ENCODE measurements at regions not wholly inside any gene's neighbourhood (a gene's known extent, or its start where the extent isn't known, plus 50 kb on each side); places are given as distances from the start of the nearest gene placed in this dataset.
"Not testable (repeated sequence)": the region's sequence is repeated elsewhere in the genome, so short reads cannot be mapped to it uniquely, and the experiment has no call there.

GRCh38 chr6:117783279-117783678 is 108.0 kb downstream of the NUS1 start:
- H4K8ac ChIP-seq (ENCODE audit: low read depth, low read length) = no peak overlapping the region
- DNase-seq = no peak
- H3K4me3 ChIP-seq (ENCODE audit: low read depth, low read length) = no peak overlapping the region
- H3K9me3 ChIP-seq (ENCODE audit: insufficient read depth, low read depth, low read length) = no peaks in the 10 kb centered on the region
- H2BK5ac ChIP-seq (ENCODE audit: low read depth, low read length, poor library complexity) = no peak overlapping the region
- no peak overlapping the region for H3K18ac ChIP-seq (ENCODE audit: low read length)
- no peak overlapping the region for H2AFZ ChIP-seq (ENCODE audit: insufficient read depth, low read length, poor library complexity)
- H2AK5ac ChIP-seq (ENCODE audit: low read length) = no peak overlapping the region
- H3K79me1 ChIP-seq (ENCODE audit: low read length) = no peaks in the 10 kb centered on the region
- no peak overlapping the region for H3K27ac ChIP-seq (ENCODE audit: low read depth, low read length)
- H3K36me3 ChIP-seq (ENCODE audit: control insufficient read depth in 1 of 2, insufficient read depth in 2 of 2, low read length in 2 of 2) = no peaks in the 10 kb centered on the region
- no peak overlapping the region for H3K14ac ChIP-seq (ENCODE audit: low read length)
- WGBS (ENCODE audit: extremely low coverage, insufficient coverage, insufficient read length) = no CpG with 5 or more reads among the region's 5 CpGs
- H3K79me2 ChIP-seq (ENCODE audit: control insufficient read depth, insufficient read depth, low read length, poor library complexity) = no peaks in the 10 kb centered on the region
- no peaks in the 10 kb centered on the region for H3K4me1 ChIP-seq (ENCODE audit: control insufficient read depth in 1 of 2, insufficient read depth in 2 of 2, low read length in 2 of 2)
- H2BK12ac ChIP-seq (ENCODE audit: low read length) = no peak overlapping the region
- H3K27me3 ChIP-seq (ENCODE audit: insufficient read depth, low read length) = no peaks in the 10 kb centered on the region
- H3K4me2 ChIP-seq (ENCODE audit: low read length) = no peak overlapping the region
- H4K12ac ChIP-seq (ENCODE audit: low read depth, low read length) = no peak overlapping the region
- H3K4ac ChIP-seq (ENCODE audit: low read depth, low read length) = no peak overlapping the region
- no peak overlapping the region for H4K91ac ChIP-seq (ENCODE audit: low read depth, low read length)
- H2BK120ac ChIP-seq (ENCODE audit: insufficient read depth, low read length, poor library complexity) = no peak overlapping the region
- no peak overlapping the region for H3K23ac ChIP-seq (ENCODE audit: low read length)
- no peak overlapping the region for H3K9ac ChIP-seq (ENCODE audit: low read length)

GRCh38 chr6:117791012-117791411 is 115.7 kb downstream of the NUS1 start:
- Histone ChIP-seq H3K14ac (ENCODE audit: low read length) (no peak overlapping the region), H2BK120ac (ENCODE audit: insufficient read depth, low read length, poor library complexity) (no peak overlapping the region), H4K91ac (ENCODE audit: low read depth, low read length) (no peak overlapping the region), H3K4me3 (ENCODE audit: low read depth, low read length) (no peak overlapping the region), H2AFZ (ENCODE audit: insufficient read depth, low read length, poor library complexity) (no peak overlapping the region), H3K4me2 (ENCODE audit: low read length) (no peak overlapping the region), H3K4ac (ENCODE audit: low read depth, low read length) (no peak overlapping the region), H3K27me3 (ENCODE audit: insufficient read depth, low read length) (no peaks in the 10 kb centered on the region), H3K79me2 (ENCODE audit: control insufficient read depth, insufficient read depth, low read length, poor library complexity) (no peaks in the 10 kb centered on the region), H3K9me3 (ENCODE audit: insufficient read depth, low read depth, low read length) (no peaks in the 10 kb centered on the region), H3K36me3 (ENCODE audit: control insufficient read depth in 1 of 2, insufficient read depth in 2 of 2, low read length in 2 of 2) (no peaks in the 10 kb centered on the region), H2AK5ac (ENCODE audit: low read length) (no peak overlapping the region), H3K9ac (ENCODE audit: low read length) (no peak overlapping the region), H2BK5ac (ENCODE audit: low read depth, low read length, poor library complexity) (no peak overlapping the region), H3K4me1 (ENCODE audit: control insufficient read depth in 1 of 2, insufficient read depth in 2 of 2, low read length in 2 of 2) (no peaks in the 10 kb centered on the region), H4K12ac (ENCODE audit: low read depth, low read length) (no peak overlapping the region), H3K79me1 (ENCODE audit: low read length) (no peaks in the 10 kb centered on the region), H3K23ac (ENCODE audit: low read length) (no peak overlapping the region), H4K8ac (ENCODE audit: low read depth, low read length) (no peak overlapping the region), H2BK12ac (ENCODE audit: low read length) (no peak overlapping the region), H3K18ac (ENCODE audit: low read length) (no peak overlapping the region), H3K27ac (ENCODE audit: low read depth, low read length) (no peak overlapping the region)
- no peak for DNase-seq
- WGBS (ENCODE audit: extremely low coverage, insufficient coverage, insufficient read length) = no CpG with 5 or more reads among the region's 3 CpGs

- no CpG with 5 or more reads among the region's 1 CpG for WGBS (ENCODE audit: extremely low coverage, insufficient coverage, insufficient read length)
Observed at GRCh38 chr6:117795234-117795633, 111.8 kb upstream of the SLC35F1 start.

GRCh38 chr6:117798819-117799218 is 108.2 kb upstream of the SLC35F1 start:
- H3K4me2 ChIP-seq (ENCODE audit: low read length); H4K12ac ChIP-seq (ENCODE audit: low read depth, low read length); H3K9ac ChIP-seq (ENCODE audit: low read length); H3K23ac ChIP-seq (ENCODE audit: low read length); H3K27me3 ChIP-seq (ENCODE audit: insufficient read depth, low read length); H2BK120ac ChIP-seq (ENCODE audit: insufficient read depth, low read length, poor library complexity); H2BK12ac ChIP-seq (ENCODE audit: low read length); H4K8ac ChIP-seq (ENCODE audit: low read depth, low read length); H2BK5ac ChIP-seq (ENCODE audit: low read depth, low read length, poor library complexity); H3K14ac ChIP-seq (ENCODE audit: low read length); H3K27ac ChIP-seq (ENCODE audit: low read depth, low read length); H3K4me3 ChIP-seq (ENCODE audit: low read depth, low read length); H3K36me3 ChIP-seq (ENCODE audit: control insufficient read depth in 1 of 2, insufficient read depth in 2 of 2, low read length in 2 of 2); DNase-seq; H3K4ac ChIP-seq (ENCODE audit: low read depth, low read length); H4K91ac ChIP-seq (ENCODE audit: low read depth, low read length); H2AFZ ChIP-seq (ENCODE audit: insufficient read depth, low read length, poor library complexity); H3K9me3 ChIP-seq (ENCODE audit: insufficient read depth, low read depth, low read length); H3K79me1 ChIP-seq (ENCODE audit: low read length); H3K18ac ChIP-seq (ENCODE audit: low read length); H3K4me1 ChIP-seq (ENCODE audit: control insufficient read depth in 1 of 2, insufficient read depth in 2 of 2, low read length in 2 of 2); H3K79me2 ChIP-seq (ENCODE audit: control insufficient read depth, insufficient read depth, low read length, poor library complexity); H2AK5ac ChIP-seq (ENCODE audit: low read length): not testable (repeated sequence)
- no CpG with 5 or more reads among the region's 2 CpGs for WGBS (ENCODE audit: extremely low coverage, insufficient coverage, insufficient read length)

More at GRCh38 chr6:117795234-117795633, 111.8 kb upstream of the SLC35F1 start:
- Histone ChIP-seq H3K23ac (ENCODE audit: low read length) (no peak overlapping the region), H3K36me3 (ENCODE audit: control insufficient read depth in 1 of 2, insufficient read depth in 2 of 2, low read length in 2 of 2) (no peaks in the 10 kb centered on the region), H2BK120ac (ENCODE audit: insufficient read depth, low read length, poor library complexity) (no peak overlapping the region), H3K27ac (ENCODE audit: low read depth, low read length) (no peak overlapping the region), H2BK12ac (ENCODE audit: low read length) (no peak overlapping the region), H3K27me3 (ENCODE audit: insufficient read depth, low read length) (no peaks in the 10 kb centered on the region), H3K4me2 (ENCODE audit: low read length) (no peak overlapping the region), H3K18ac (ENCODE audit: low read length) (no peak overlapping the region), H3K4me3 (ENCODE audit: low read depth, low read length) (no peak overlapping the region), H3K9ac (ENCODE audit: low read length) (no peak overlapping the region), H3K4me1 (ENCODE audit: control insufficient read depth in 1 of 2, insufficient read depth in 2 of 2, low read length in 2 of 2) (no peaks in the 10 kb centered on the region), H3K79me1 (ENCODE audit: low read length) (no peaks in the 10 kb centered on the region), H3K79me2 (ENCODE audit: control insufficient read depth, insufficient read depth, low read length, poor library complexity) (no peaks in the 10 kb centered on the region), H3K4ac (ENCODE audit: low read depth, low read length) (no peak overlapping the region), H2AFZ (ENCODE audit: insufficient read depth, low read length, poor library complexity) (no peak overlapping the region), H4K91ac (ENCODE audit: low read depth, low read length) (no peak overlapping the region), H4K12ac (ENCODE audit: low read depth, low read length) (no peak overlapping the region), H2BK5ac (ENCODE audit: low read depth, low read length, poor library complexity) (no peak overlapping the region), H3K9me3 (ENCODE audit: insufficient read depth, low read depth, low read length) (no peaks in the 10 kb centered on the region), H4K8ac (ENCODE audit: low read depth, low read length) (no peak overlapping the region), H3K14ac (ENCODE audit: low read length) (no peak overlapping the region), H2AK5ac (ENCODE audit: low read length) (no peak overlapping the region)
- DNase-seq = no peak

All from trophoblast cell (in vitro differentiated cells and primary cell).